ENCODE measurements at regions not wholly inside any gene's neighbourhood (a gene's known extent, or its start where the extent isn't known, plus 50 kb on each side); places are given as distances from the start of the nearest gene placed in this dataset.

GRCh38 chr5:143924311-143924978 lies 112.5 kb downstream of the HMHB1 start:
- TF ChIP-seq CTCF (conservative IDR thresholded peaks at IDR 0.05) = no peak
- no peak for TF ChIP-seq EZH2 (IDR thresholded peaks at IDR 0.05; ENCODE audit: low read depth)

All from PC-9 (cell line).